ENCODE measurements at regions not wholly inside any gene's neighbourhood (a gene's known extent, or its start where the extent isn't known, plus 50 kb on each side); places are given as distances from the start of the nearest gene placed in this dataset.

- H3K27ac Mint-ChIP-seq = no peak overlapping the region
- intact Hi-C loops (cut with micrococcal nuclease) = no loop called here
Measured at GRCh38 chr3:68116580-68116979, 462.2 kb upstream of the SUCLG2 start.

GRCh38 chr3:68103811-68104210, 449.4 kb upstream of the SUCLG2 start:
- H3K27me3 ChIP-seq (ENCODE audit: control insufficient read depth in 2 of 2, insufficient read depth in 2 of 2, low read length in 2 of 2) = no peaks in the 10 kb centered on the region
- H4K20me1 ChIP-seq (ENCODE audit: insufficient read depth, low read length) = no peaks in the 10 kb centered on the region
- no peaks in the 10 kb centered on the region for H3K36me3 ChIP-seq (replicated peaks in 1 of 2; ENCODE audit: control insufficient read depth in 1 of 2, insufficient read depth in 2 of 2, low read length in 2 of 2)
- no peaks in the 10 kb centered on the region for H3K79me2 ChIP-seq (ENCODE audit: insufficient read depth, low read length)
- no peak overlapping the region for H3K4me2 ChIP-seq (replicated peaks; ENCODE audit: extremely low read depth, low read length, poor library complexity, severe bottlenecking)
- no CpG with 5 or more reads among the region's 1 CpG for WGBS (ENCODE audit: insufficient coverage)
- H3K27ac Mint-ChIP-seq = no peak overlapping the region
- no peaks in the 10 kb centered on the region for H3K4me1 ChIP-seq (ENCODE audit: control insufficient read depth in 1 of 2, insufficient read depth in 2 of 2, low read length in 2 of 2)
- H3K9ac ChIP-seq (ENCODE audit: insufficient read depth, low read length, poor library complexity, severe bottlenecking) = no peak overlapping the region
- peaks cover 0 to 5% (median 0%) of the 10 kb centered on the region in 7 donors for H3K9me3 Mint-ChIP-seq
- no peaks in the 10 kb centered on the region for H3K4me1 Mint-ChIP-seq
- TF ChIP-seq CTCF (IDR thresholded peaks at IDR 0.05) = no peak
- H2AFZ ChIP-seq (ENCODE audit: insufficient read depth, low read depth, low read length, poor library complexity, severe bottlenecking) = no peak overlapping the region
- no peak overlapping the region for H3K4me3 ChIP-seq (replicated peaks in 1 of 3; ENCODE audit: low read depth in 2 of 3, low read length in 3 of 3)
- no peaks in the 10 kb centered on the region for H3K27me3 Mint-ChIP-seq (ENCODE audit: low read depth in 3 of 3)
- intact Hi-C loops (cut with micrococcal nuclease) = no loop called here
- no peak overlapping the region for H3K4me3 Mint-ChIP-seq
- no peak overlapping the region for H3K27ac ChIP-seq (ENCODE audit: low read depth in 1 of 2, low read length in 2 of 2)
- H3K9me3 ChIP-seq (replicated peaks in 1 of 2; ENCODE audit: control insufficient read depth in 1 of 2, insufficient read depth in 1 of 2, low read length in 2 of 2) = no peaks in the 10 kb centered on the region
- H3K36me3 Mint-ChIP-seq = no peaks in the 10 kb centered on the region
- no peak for DNase-seq

More at GRCh38 chr3:68116580-68116979, 462.2 kb upstream of the SUCLG2 start:
- Histone ChIP-seq H3K4me2 (replicated peaks; ENCODE audit: extremely low read depth, low read length, poor library complexity, severe bottlenecking) (no peak overlapping the region), H3K36me3 (replicated peaks in 1 of 2; ENCODE audit: control insufficient read depth in 1 of 2, insufficient read depth in 2 of 2, low read length in 2 of 2) (no peaks in the 10 kb centered on the region), H3K27ac (ENCODE audit: low read depth in 1 of 2, low read length in 2 of 2) (no peak overlapping the region), H3K9me3 (replicated peaks in 1 of 2; ENCODE audit: control insufficient read depth in 1 of 2, insufficient read depth in 1 of 2, low read length in 2 of 2) (no peaks in the 10 kb centered on the region), H4K20me1 (ENCODE audit: insufficient read depth, low read length) (no peaks in the 10 kb centered on the region), H3K4me3 (replicated peaks in 1 of 3; ENCODE audit: low read depth in 2 of 3, low read length in 3 of 3) (no peak overlapping the region), H3K9ac (ENCODE audit: insufficient read depth, low read length, poor library complexity, severe bottlenecking) (no peak overlapping the region), H2AFZ (ENCODE audit: insufficient read depth, low read depth, low read length, poor library complexity, severe bottlenecking) (no peak overlapping the region), H3K4me1 (ENCODE audit: control insufficient read depth in 1 of 2, insufficient read depth in 2 of 2, low read length in 2 of 2) (no peaks in the 10 kb centered on the region), H3K27me3 (ENCODE audit: control insufficient read depth in 2 of 2, insufficient read depth in 2 of 2, low read length in 2 of 2) (no peaks in the 10 kb centered on the region), H3K79me2 (ENCODE audit: insufficient read depth, low read length) (no peaks in the 10 kb centered on the region)
- TF ChIP-seq CTCF (IDR thresholded peaks at IDR 0.05) = no peak
- H3K27me3 Mint-ChIP-seq (ENCODE audit: low read depth in 3 of 3) = no peaks in the 10 kb centered on the region
- H3K4me3 Mint-ChIP-seq = no peak overlapping the region
- DNase-seq = no peak
- H3K9me3 Mint-ChIP-seq = peaks cover 0 to 4% (median 2%) of the 10 kb centered on the region in 7 donors
- no peaks in the 10 kb centered on the region for H3K36me3 Mint-ChIP-seq
- no peaks in the 10 kb centered on the region for H3K4me1 Mint-ChIP-seq
- 89% methylated on average over 1 of the region's 1 CpG for WGBS (ENCODE audit: insufficient coverage)
